ENCODE measurements at regions not wholly inside any gene's neighbourhood (a gene's known extent, or its start where the extent isn't known, plus 50 kb on each side); places are given as distances from the start of the nearest gene placed in this dataset.
"Not testable (repeated sequence)": the region's sequence is repeated elsewhere in the genome, so short reads cannot be mapped to it uniquely, and the experiment has no call there.

- no peak for DNase-seq (ENCODE audit: low spot score)
These were observed 198.2 kb downstream of the IGLL1 start for GRCh38 chr22:23381661-23382427.

- DNase-seq (ENCODE audit: low spot score) = no peak
These were observed 199.2 kb downstream of the IGLL1 start for GRCh38 chr22:23380911-23381310.

- DNase-seq (ENCODE audit: low spot score) = no peak
These were observed 199.9 kb downstream of the IGLL1 start for GRCh38 chr22:23380230-23380573.

- not testable (repeated sequence) for DNase-seq (ENCODE audit: low spot score)
These were observed 199.4 kb downstream of the BCR start for GRCh38 chr22:23379540-23380229.

- DNase-seq (ENCODE audit: low spot score) = no peak
These were observed 197.5 kb downstream of the BCR start for GRCh38 chr22:23377767-23378166.

DNA sequence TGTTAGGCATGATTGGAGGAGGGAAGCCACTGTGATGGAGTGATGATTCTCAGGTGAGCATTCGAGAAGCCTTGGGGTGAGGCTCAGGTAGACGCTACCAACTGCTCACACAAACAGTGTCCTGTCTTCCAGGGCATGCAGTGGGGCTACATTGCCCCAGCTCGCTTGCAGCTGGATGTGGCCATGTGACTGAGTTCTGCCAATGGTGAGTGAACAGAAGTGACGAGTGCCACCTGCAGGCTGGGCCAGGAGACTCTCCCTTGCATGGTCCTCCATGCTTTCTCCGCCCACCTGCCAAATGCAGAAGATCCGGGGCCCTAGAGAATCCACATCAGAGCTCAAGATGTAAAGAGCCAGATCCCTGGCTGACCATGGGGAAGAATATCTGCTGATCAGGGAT is 195.9 kb downstream of the BCR start:
- no peak for DNase-seq (ENCODE audit: low spot score)

- no peak for DNase-seq (ENCODE audit: low spot score)
These were observed 194.9 kb downstream of the BCR start for GRCh38 chr22:23375031-23375827.

DNA sequence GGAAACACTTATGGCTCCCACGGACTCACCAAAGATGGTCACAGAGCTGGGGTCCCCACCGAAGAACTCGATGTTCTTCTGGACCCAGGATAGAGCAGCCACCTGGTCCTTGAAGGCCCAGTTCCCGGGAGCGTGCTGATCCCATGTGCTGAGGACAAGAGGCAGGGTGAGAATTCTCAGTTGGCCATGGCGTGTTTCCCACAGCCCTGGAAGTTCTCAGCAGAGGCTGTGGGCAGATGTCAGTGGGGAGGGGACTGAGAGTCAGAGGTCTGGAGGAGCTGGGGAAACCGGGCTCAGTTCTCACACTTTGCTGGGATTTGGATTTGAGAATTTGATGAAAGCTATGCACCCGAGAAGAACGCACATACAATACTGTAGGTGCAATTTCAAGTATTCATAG is 193.3 kb downstream of the BCR start:
- no peak for DNase-seq (ENCODE audit: low spot score)

DNA sequence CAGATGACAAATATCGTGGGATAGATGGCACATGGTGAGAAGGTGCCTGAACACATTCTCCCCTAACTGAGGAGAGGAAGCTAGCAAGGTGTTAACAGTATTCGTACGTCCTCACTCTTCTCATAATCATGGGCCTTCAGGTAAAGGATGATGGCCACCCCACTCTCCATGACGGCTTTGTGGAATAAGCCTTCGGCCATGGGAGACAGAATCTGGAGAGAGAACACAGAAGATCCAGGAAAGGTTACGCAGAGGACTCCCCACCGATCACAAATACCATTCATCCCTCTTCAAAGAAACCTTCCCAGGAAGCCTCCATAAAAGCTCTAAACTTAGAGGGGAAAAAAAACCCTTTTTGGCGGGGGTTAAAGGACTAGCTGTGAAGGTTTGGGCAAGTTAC is 189.9 kb downstream of the BCR start:
- DNase-seq (ENCODE audit: low spot score) = no peak

- DNase-seq (ENCODE audit: low spot score) = no peak
These were observed 188.9 kb downstream of the BCR start for GRCh38 chr22:23369054-23369685.

Data from umbilical cord (tissue), 1 donor.